ENCODE measurements at regions not wholly inside any gene's neighbourhood (a gene's known extent, or its start where the extent isn't known, plus 50 kb on each side); places are given as distances from the start of the nearest gene placed in this dataset.

GRCh38 chr7:115574681-115575291 is 455.8 kb downstream of the TFEC start:
- no peaks in the 10 kb centered on the region for H3K36me3 ChIP-seq
- TF ChIP-seq POLR2A (IDR thresholded peaks at IDR 0.05) (no peak), CTCF (IDR thresholded peaks at IDR 0.05) (no peak)
- no peak overlapping the region for H3K27ac ChIP-seq
- H3K4me1 ChIP-seq: no peaks in the 10 kb centered on the region
- intact Hi-C loops (cut with DNase I): no loop called here
- WGBS, 4 donors: 73 to 79% (median 75%) methylated on average over 6 of the region's 6 CpGs
- DNase-seq (no peak), ATAC-seq (no peak)
- H3K4me3 ChIP-seq: no peak overlapping the region
- no peaks in the 10 kb centered on the region for H3K9me3 ChIP-seq
- no peaks in the 10 kb centered on the region for H3K27me3 ChIP-seq

DNA sequence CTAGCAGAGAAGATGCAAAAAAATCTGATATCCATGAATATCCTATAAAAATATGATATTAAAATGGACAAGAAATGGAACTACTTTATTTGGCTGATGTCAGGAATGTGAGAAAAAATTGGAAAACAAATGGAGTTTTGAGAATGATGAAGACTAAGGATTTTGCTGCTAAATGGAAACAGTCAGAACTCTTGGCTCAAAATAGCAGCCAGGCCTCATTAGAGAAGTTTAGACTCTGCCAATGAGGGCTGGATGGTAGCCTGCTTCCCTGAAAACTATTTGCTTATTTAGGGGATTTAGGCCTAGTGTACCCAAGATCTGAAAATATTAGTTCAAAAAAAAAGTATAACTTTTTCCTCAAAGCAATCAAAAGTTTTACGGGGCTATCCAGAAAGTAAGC is 458.5 kb downstream of the TFEC start:
- intact Hi-C loops (cut with DNase I): no loop called here
- ATAC-seq (no peak), DNase-seq (no peak)
- Histone ChIP-seq H3K4me3 (no peak overlapping the region), H3K4me1 (no peaks in the 10 kb centered on the region), H3K27ac (no peak overlapping the region), H3K36me3 (no peaks in the 10 kb centered on the region), H3K9me3 (peaks cover 0 to 4% (median 0%) of the 10 kb centered on the region in 12 donors), H3K27me3 (no peaks in the 10 kb centered on the region)
- TF ChIP-seq POLR2A (IDR thresholded peaks at IDR 0.05) (no peak), CTCF (IDR thresholded peaks at IDR 0.05) (no peak)
- WGBS, 4 donors: 90 to 99% (median 93%) methylated on average over 1 of the region's 1 CpG

DNA sequence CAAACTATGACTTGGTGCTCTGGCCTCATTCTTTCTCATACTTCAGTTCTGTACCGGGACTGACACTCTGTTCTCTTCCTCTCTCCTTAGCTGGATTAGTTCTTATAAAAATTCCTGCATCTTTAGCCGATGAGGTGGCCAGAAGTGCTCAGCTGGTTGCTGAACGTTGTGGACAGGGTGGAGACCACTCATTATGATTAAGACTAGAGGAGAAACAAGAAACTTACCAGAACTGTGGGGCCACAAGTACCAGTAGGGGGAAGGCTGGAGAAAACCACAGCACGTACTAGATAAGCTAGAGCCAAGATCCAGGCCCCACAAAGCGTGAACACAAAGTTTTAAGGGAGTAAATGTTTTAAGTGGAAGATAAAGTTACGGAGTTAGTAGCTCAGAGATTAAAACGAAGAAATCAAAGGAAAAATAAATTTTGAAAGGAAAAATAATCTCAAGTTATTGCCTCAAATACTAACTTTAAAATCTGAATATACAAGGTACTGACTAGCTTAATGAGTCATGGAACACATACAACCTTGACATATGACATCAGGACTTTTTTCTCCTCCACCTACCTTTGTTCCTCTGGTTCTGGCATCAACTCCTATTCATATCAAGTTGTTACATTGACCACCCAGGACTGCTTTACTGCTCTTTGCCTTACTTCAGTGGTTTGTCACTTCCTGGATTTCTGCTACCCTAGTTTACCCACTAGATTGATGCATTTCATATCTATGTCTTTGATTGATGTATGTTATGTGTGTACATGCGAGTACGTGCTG is 469.0 kb downstream of the TFEC start:
- Histone ChIP-seq H3K4me1 (no peaks in the 10 kb centered on the region), H3K27me3 (no peaks in the 10 kb centered on the region), H3K27ac (no peak overlapping the region), H3K9me3 (no peaks in the 10 kb centered on the region), H3K36me3 (no peaks in the 10 kb centered on the region), H3K4me3 (no peak overlapping the region)
- ATAC-seq (no peak), DNase-seq (no peak)
- TF ChIP-seq POLR2A (IDR thresholded peaks at IDR 0.05) (no peak), CTCF (IDR thresholded peaks at IDR 0.05) (no peak)
- WGBS, 4 donors: 66 to 74% (median 70%) methylated on average over 9 of the region's 9 CpGs
- intact Hi-C loops (cut with DNase I): no loop called here

DNA sequence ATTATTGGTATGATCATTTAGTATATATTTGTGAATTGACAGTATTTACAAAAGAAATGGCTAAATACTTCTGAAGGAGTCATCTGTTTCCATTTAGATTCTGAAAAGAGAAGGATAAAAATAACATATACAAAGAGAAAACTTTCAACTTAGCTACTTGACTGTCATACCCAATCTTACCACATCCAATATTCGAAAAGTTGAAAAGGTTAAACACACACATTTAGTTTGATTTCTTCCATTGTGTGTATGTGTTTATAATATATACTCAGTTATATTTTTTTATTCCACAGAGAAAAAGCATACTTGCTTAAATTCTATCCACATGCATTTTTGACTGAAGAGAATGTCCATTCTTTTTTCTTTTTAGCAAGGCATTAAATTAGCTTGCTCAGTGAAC is 470.7 kb downstream of the TFEC start:
- 75 to 84% (median 80%) methylated on average over 1 of the region's 1 CpG for WGBS, 4 donors
- Histone ChIP-seq H3K4me1 (no peaks in the 10 kb centered on the region), H3K36me3 (no peaks in the 10 kb centered on the region), H3K27ac (no peak overlapping the region), H3K27me3 (no peaks in the 10 kb centered on the region), H3K4me3 (no peak overlapping the region), H3K9me3 (no peaks in the 10 kb centered on the region)
- ATAC-seq (no peak), DNase-seq (no peak)
- intact Hi-C loops (cut with DNase I): no loop called here
- TF ChIP-seq POLR2A (IDR thresholded peaks at IDR 0.05) (no peak), CTCF (IDR thresholded peaks at IDR 0.05) (peak in 1 of 12 donors; percentile 11)

Data from heart left ventricle (tissue), 16 donors.